ENCODE measurements at regions not wholly inside any gene's neighbourhood (a gene's known extent, or its start where the extent isn't known, plus 50 kb on each side); places are given as distances from the start of the nearest gene placed in this dataset.
A peak's percentile ranks its signal among the peaks of the same experiment; 100 is the strongest.

GRCh38 chr3:55202326-55202725 is 274.5 kb upstream of the LRTM1 start:
- H3K9ac ChIP-seq (ENCODE audit: low read depth, low read length) = no peak overlapping the region

GRCh38 chr3:55201779-55202178 is 273.9 kb upstream of the LRTM1 start:
- no peak overlapping the region for H3K27ac ChIP-seq (ENCODE audit: low read depth, low read length)
- no peak overlapping the region for H3K4me3 ChIP-seq (ENCODE audit: low read depth, low read length)
- H3K4me1 ChIP-seq (ENCODE audit: control insufficient read depth, insufficient read depth, low read length) = peaks cover 9% of the 10 kb centered on the region; the same call in 1 of the 2 replicates
- H3K27me3 ChIP-seq (ENCODE audit: control insufficient read depth, insufficient read depth, low read length) = no peaks in the 10 kb centered on the region
- H3K9ac ChIP-seq (ENCODE audit: low read depth, low read length) = no peak overlapping the region
- no peaks in the 10 kb centered on the region for H3K9me3 ChIP-seq (ENCODE audit: control insufficient read depth, insufficient read depth, low read length)
- H3K36me3 ChIP-seq (ENCODE audit: control insufficient read depth, insufficient read depth, low read length) = no peaks in the 10 kb centered on the region

More at GRCh38 chr3:55202326-55202725, 274.5 kb upstream of the LRTM1 start:
- Histone ChIP-seq H3K4me3 (ENCODE audit: low read depth, low read length) (no peak overlapping the region), H3K27me3 (ENCODE audit: control insufficient read depth, insufficient read depth, low read length) (no peaks in the 10 kb centered on the region), H3K9me3 (ENCODE audit: control insufficient read depth, insufficient read depth, low read length) (no peaks in the 10 kb centered on the region), H3K36me3 (ENCODE audit: control insufficient read depth, insufficient read depth, low read length) (no peaks in the 10 kb centered on the region), H3K27ac (ENCODE audit: low read depth, low read length) (peak overlapping the region; percentile 50), H3K4me1 (ENCODE audit: control insufficient read depth, insufficient read depth, low read length) (peaks cover 9% of the 10 kb centered on the region; the same call in 1 of the 2 replicates)

GRCh38 chr3:55200906-55201305 is 273.0 kb upstream of the LRTM1 start:
- H3K4me3 ChIP-seq (ENCODE audit: low read depth, low read length) = no peak overlapping the region
- H3K9ac ChIP-seq (ENCODE audit: low read depth, low read length) = no peak overlapping the region
- no peaks in the 10 kb centered on the region for H3K9me3 ChIP-seq (ENCODE audit: control insufficient read depth, insufficient read depth, low read length)
- H3K27me3 ChIP-seq (ENCODE audit: control insufficient read depth, insufficient read depth, low read length) = no peaks in the 10 kb centered on the region
- H3K4me1 ChIP-seq (ENCODE audit: control insufficient read depth, insufficient read depth, low read length) = peaks cover 9% of the 10 kb centered on the region; the same call in 1 of the 2 replicates
- H3K36me3 ChIP-seq (ENCODE audit: control insufficient read depth, insufficient read depth, low read length) = no peaks in the 10 kb centered on the region
- H3K27ac ChIP-seq (ENCODE audit: low read depth, low read length) = no peak overlapping the region

- Histone ChIP-seq H3K9ac (ENCODE audit: low read depth, low read length) (no peak overlapping the region), H3K27me3 (ENCODE audit: control insufficient read depth, insufficient read depth, low read length) (no peaks in the 10 kb centered on the region), H3K27ac (ENCODE audit: low read depth, low read length) (no peak overlapping the region), H3K36me3 (ENCODE audit: control insufficient read depth, insufficient read depth, low read length) (no peaks in the 10 kb centered on the region), H3K9me3 (ENCODE audit: control insufficient read depth, insufficient read depth, low read length) (no peaks in the 10 kb centered on the region), H3K4me3 (ENCODE audit: low read depth, low read length) (no peak overlapping the region), H3K4me1 (ENCODE audit: control insufficient read depth, insufficient read depth, low read length) (peaks cover 9% of the 10 kb centered on the region; the same call in 1 of the 2 replicates)
Measured at GRCh38 chr3:55198554-55198953, 270.7 kb upstream of the LRTM1 start.

GRCh38 chr3:55197021-55197420 is 269.2 kb upstream of the LRTM1 start:
- no peak overlapping the region for H3K27ac ChIP-seq (ENCODE audit: low read depth, low read length)
- H3K4me1 ChIP-seq (ENCODE audit: control insufficient read depth, insufficient read depth, low read length) = no peaks in the 10 kb centered on the region
- H3K27me3 ChIP-seq (ENCODE audit: control insufficient read depth, insufficient read depth, low read length) = no peaks in the 10 kb centered on the region
- H3K36me3 ChIP-seq (ENCODE audit: control insufficient read depth, insufficient read depth, low read length) = no peaks in the 10 kb centered on the region
- H3K9me3 ChIP-seq (ENCODE audit: control insufficient read depth, insufficient read depth, low read length) = no peaks in the 10 kb centered on the region
- H3K9ac ChIP-seq (ENCODE audit: low read depth, low read length) = no peak overlapping the region
- no peak overlapping the region for H3K4me3 ChIP-seq (ENCODE audit: low read depth, low read length)

GRCh38 chr3:55196495-55196894 is 268.6 kb upstream of the LRTM1 start:
- H3K36me3 ChIP-seq (ENCODE audit: control insufficient read depth, insufficient read depth, low read length) = no peaks in the 10 kb centered on the region
- H3K4me3 ChIP-seq (ENCODE audit: low read depth, low read length) = no peak overlapping the region
- H3K27ac ChIP-seq (ENCODE audit: low read depth, low read length) = no peak overlapping the region
- no peaks in the 10 kb centered on the region for H3K27me3 ChIP-seq (ENCODE audit: control insufficient read depth, insufficient read depth, low read length)
- H3K9ac ChIP-seq (ENCODE audit: low read depth, low read length) = no peak overlapping the region
- H3K4me1 ChIP-seq (ENCODE audit: control insufficient read depth, insufficient read depth, low read length) = no peaks in the 10 kb centered on the region
- no peaks in the 10 kb centered on the region for H3K9me3 ChIP-seq (ENCODE audit: control insufficient read depth, insufficient read depth, low read length)

GRCh38 chr3:55194376-55194775 is 266.5 kb upstream of the LRTM1 start:
- Histone ChIP-seq H3K9me3 (ENCODE audit: control insufficient read depth, insufficient read depth, low read length) (no peaks in the 10 kb centered on the region), H3K27me3 (ENCODE audit: control insufficient read depth, insufficient read depth, low read length) (no peaks in the 10 kb centered on the region), H3K36me3 (ENCODE audit: control insufficient read depth, insufficient read depth, low read length) (no peaks in the 10 kb centered on the region), H3K4me1 (ENCODE audit: control insufficient read depth, insufficient read depth, low read length) (peaks cover 11% of the 10 kb centered on the region; the same call in 1 of the 2 replicates), H3K4me3 (ENCODE audit: low read depth, low read length) (no peak overlapping the region), H3K9ac (ENCODE audit: low read depth, low read length) (no peak overlapping the region), H3K27ac (ENCODE audit: low read depth, low read length) (no peak overlapping the region)

GRCh38 chr3:55191911-55192775 is 264.3 kb upstream of the LRTM1 start:
- Histone ChIP-seq H3K4me1 (ENCODE audit: control insufficient read depth, insufficient read depth, low read length) (peaks cover 15% of the 10 kb centered on the region; the same call in 1 of the 2 replicates), H3K4me3 (ENCODE audit: low read depth, low read length) (no peak overlapping the region), H3K9me3 (ENCODE audit: control insufficient read depth, insufficient read depth, low read length) (no peaks in the 10 kb centered on the region), H3K9ac (ENCODE audit: low read depth, low read length) (no peak overlapping the region), H3K36me3 (ENCODE audit: control insufficient read depth, insufficient read depth, low read length) (no peaks in the 10 kb centered on the region), H3K27me3 (ENCODE audit: control insufficient read depth, insufficient read depth, low read length) (no peaks in the 10 kb centered on the region), H3K27ac (ENCODE audit: low read depth, low read length) (no peak overlapping the region)

GRCh38 chr3:55190331-55190730 is 262.5 kb upstream of the LRTM1 start:
- no peak overlapping the region for H3K27ac ChIP-seq (ENCODE audit: low read depth, low read length)

GRCh38 chr3:55189359-55189801 is 261.5 kb upstream of the LRTM1 start:
- Histone ChIP-seq H3K9me3 (ENCODE audit: control insufficient read depth, insufficient read depth, low read length) (no peaks in the 10 kb centered on the region), H3K4me3 (ENCODE audit: low read depth, low read length) (no peak overlapping the region; the same call in 1 of the 2 replicates), H3K27me3 (ENCODE audit: control insufficient read depth, insufficient read depth, low read length) (no peaks in the 10 kb centered on the region), H3K9ac (ENCODE audit: low read depth, low read length) (0 out of 2 replicates have a peak overlapping the region, but pooled peaks have one; percentile 35), H3K4me1 (ENCODE audit: control insufficient read depth, insufficient read depth, low read length) (peaks cover 15% of the 10 kb centered on the region; the same call in 1 of the 2 replicates), H3K36me3 (ENCODE audit: control insufficient read depth, insufficient read depth, low read length) (no peaks in the 10 kb centered on the region), H3K27ac (ENCODE audit: low read depth, low read length) (peak overlapping the region; percentile 76)

More at GRCh38 chr3:55190331-55190730, 262.5 kb upstream of the LRTM1 start:
- peaks cover 15% of the 10 kb centered on the region; the same call in 1 of the 2 replicates for H3K4me1 ChIP-seq (ENCODE audit: control insufficient read depth, insufficient read depth, low read length)
- no peaks in the 10 kb centered on the region for H3K36me3 ChIP-seq (ENCODE audit: control insufficient read depth, insufficient read depth, low read length)
- no peaks in the 10 kb centered on the region for H3K27me3 ChIP-seq (ENCODE audit: control insufficient read depth, insufficient read depth, low read length)
- no peak overlapping the region for H3K9ac ChIP-seq (ENCODE audit: low read depth, low read length)
- H3K4me3 ChIP-seq (ENCODE audit: low read depth, low read length) = no peak overlapping the region
- H3K9me3 ChIP-seq (ENCODE audit: control insufficient read depth, insufficient read depth, low read length) = no peaks in the 10 kb centered on the region

- Histone ChIP-seq H3K36me3 (ENCODE audit: control insufficient read depth, insufficient read depth, low read length) (no peaks in the 10 kb centered on the region), H3K4me3 (ENCODE audit: low read depth, low read length) (no peak overlapping the region), H3K27me3 (ENCODE audit: control insufficient read depth, insufficient read depth, low read length) (no peaks in the 10 kb centered on the region), H3K4me1 (ENCODE audit: control insufficient read depth, insufficient read depth, low read length) (peaks cover 14% of the 10 kb centered on the region; the same call in 1 of the 2 replicates), H3K9me3 (ENCODE audit: control insufficient read depth, insufficient read depth, low read length) (no peaks in the 10 kb centered on the region), H3K9ac (ENCODE audit: low read depth, low read length) (no peak overlapping the region), H3K27ac (ENCODE audit: low read depth, low read length) (no peak overlapping the region)
Measured at GRCh38 chr3:55185380-55185779, 257.5 kb upstream of the LRTM1 start.

Data from HUES48 (cell line).